HepG2 (cell line): ENCODE measurements at regions not wholly inside any gene's neighbourhood (a gene's known extent, or its start where the extent isn't known, plus 50 kb on each side); places are given as distances from the start of the nearest gene placed in this dataset.

Source experiments
- ATAC-seq: fragments of 200-7000 bp; cut with Tn5 transposase; 3 replicates; pipeline ENCODE4 v1.9.1; 2020; ENCODE audit warnings: mild to moderate bottlenecking, moderate library complexity
- BruUV-seq: library from RNA; stranded (reverse); fragments of 400-500 nt; replicated peaks from 2 replicates; lab custom pipeline; 2021; lab: Mats Ljungman, UMichigan
- CTCF ChIA-PET: fragments of 300-600 bp; formaldehyde crosslinking; extraction: SDS; loops from one replicate; lab custom pipeline; 2021; ENCODE audit warnings: low total read pairs, inconsistent platforms, low intra/inter-chr PET ratio; lab: Yijun Ruan, JAX
- POLR2A ChIA-PET: fragments of 350-600 bp; sonication (Branson Sonifier 250); formaldehyde crosslinking; loops from one replicate; lab custom pipeline; 2020; ENCODE audit warnings: antibody characterized with exemption, inconsistent platforms; lab: Yijun Ruan, JAX
- DNase-seq: peaks from one replicate; pipeline ENCODE4 v3.0.0-alpha.2; 2015; ENCODE audit warnings: low spot score
- FAIRE-seq: peaks from 3 replicates; lab custom pipeline; 2011; peaks lifted over from hg19 to GRCh38; lab: Jason Lieb, UNC
- H2AFZ ChIP-seq: one replicate; pipeline ENCODE4 v1.6.1; 2011; ENCODE audit warnings: low read length, inconsistent platforms
- H3K27ac ChIP-seq: fragments of 300-600 bp; 3 replicates; pipeline ENCODE4 v1.8.0; 2011; ENCODE audit warnings: mixed run types, mild to moderate bottlenecking, mixed read lengths, low read length, inconsistent platforms; ENCODE audit not compliant: insufficient read depth; ENCODE audit errors: extremely low read length
- H3K27me3 ChIP-seq, 2 experiments: fragments of 200-600 bp in 1 of 2; 2 replicates in 1 of 2; 3 replicates in 1 of 2; pipeline versions ENCODE4 v1.6.0 to v1.8.0; 2011; ENCODE audit warnings: low read length in 2 of 2, mild to moderate bottlenecking in 2 of 2, moderate library complexity in 2 of 2, inconsistent platforms in 1 of 2; ENCODE audit not compliant: insufficient read depth in 2 of 2, control insufficient read depth in 1 of 2
- H3K36me3 ChIP-seq, 2 experiments: fragments of 200-600 bp in 1 of 2; replicated peaks in 1 of 2; 2 replicates in 1 of 2; 3 replicates in 1 of 2; pipeline versions ENCODE4 v1.5.1 to v1.8.0; 2011; ENCODE audit warnings: low read length in 2 of 2, inconsistent platforms in 1 of 2; ENCODE audit not compliant: insufficient read depth in 2 of 2, control insufficient read depth in 1 of 2
- H3K4me1 ChIP-seq: 2 replicates; pipeline ENCODE4 v1.5.1; 2012; ENCODE audit warnings: low read length, inconsistent platforms; ENCODE audit not compliant: insufficient read depth
- H3K4me2 ChIP-seq: 2 replicates; pipeline ENCODE4 v1.6.0; 2011; ENCODE audit warnings: low read depth, low read length, inconsistent platforms
- H3K4me3 ChIP-seq, 3 experiments: fragments of 200-600 bp in 1 of 3; sonication (generic), shearing (Covaris generic) in 1 of 3; replicated peaks in 1 of 3; 2 replicates each; pipeline ENCODE4 v1.5.1; 2011 to 2016; ENCODE audit warnings: low read length in 3 of 3, inconsistent platforms in 2 of 3, low read depth in 2 of 3, mild to moderate bottlenecking in 2 of 3, control low read depth in 1 of 3, mixed read lengths in 1 of 3; ENCODE audit not compliant: insufficient read depth in 1 of 3
- H3K79me2 ChIP-seq: one replicate; pipeline ENCODE4 v1.6.1; 2011; ENCODE audit warnings: low read length, inconsistent platforms; ENCODE audit not compliant: insufficient read depth
- H3K9ac ChIP-seq: 2 replicates; pipeline ENCODE4 v1.6.0; 2011; ENCODE audit warnings: mild to moderate bottlenecking, low read depth, low read length, inconsistent platforms; ENCODE audit not compliant: insufficient read depth
- H3K9me3 ChIP-seq: 2 replicates; pipeline ENCODE4 v1.5.1; 2012; ENCODE audit warnings: mild to moderate bottlenecking, low read length
- H4K20me1 ChIP-seq: 2 replicates; pipeline ENCODE4 v1.6.0; 2011; ENCODE audit warnings: inconsistent platforms, mild to moderate bottlenecking, low read length, moderate library complexity; ENCODE audit not compliant: insufficient read depth
- ATAD3A ChIP-seq: sonication (generic); formaldehyde crosslinking; IDR thresholded peaks from 2 replicates; pipeline ENCODE4 v1.4.0; 2020; ENCODE audit warnings: missing genetic modification reagents
- ATF7-NPFF ChIP-seq: sonication (generic); formaldehyde crosslinking; IDR thresholded peaks from 2 replicates; pipeline ENCODE4 v1.8.1; 2023; ENCODE audit warnings: mild to moderate bottlenecking, low read depth, missing genetic modification reagents, moderate library complexity
- IKZF1 ChIP-seq: fragments of 450-650 bp; IDR thresholded peaks from 2 replicates; pipeline ENCODE4 v1.7.1; 2016
- MXD1 ChIP-seq: sonication (generic); formaldehyde crosslinking; IDR thresholded peaks from 2 replicates; pipeline ENCODE4 v1.4.0; 2020; ENCODE audit warnings: mild to moderate bottlenecking, missing genetic modification reagents
- RXRA ChIP-seq: sonication (generic); formaldehyde crosslinking; IDR thresholded peaks from 2 replicates; pipeline ENCODE4 v1.5.1; 2020; ENCODE audit warnings: missing genetic modification reagents
- SRSF4 ChIP-seq: fragments of 200-400 bp; formaldehyde crosslinking; IDR thresholded peaks from one replicate; pipeline ENCODE4 v1.6.1; 2018; ENCODE audit warnings: mild to moderate bottlenecking, low read depth, low read length, moderate library complexity; ENCODE audit not compliant: poor library complexity, severe bottlenecking
- SRSF9 ChIP-seq: fragments of 200-400 bp; formaldehyde crosslinking; IDR thresholded peaks from 2 replicates; pipeline ENCODE4 v1.6.1; 2018; ENCODE audit warnings: borderline replicate concordance, mild to moderate bottlenecking, low read depth, low read length; ENCODE audit not compliant: insufficient read depth, poor library complexity, severe bottlenecking
- TOPORS ChIP-seq: sonication (generic); formaldehyde crosslinking; IDR thresholded peaks from 2 replicates; pipeline ENCODE4 v1.8.0; 2023; ENCODE audit warnings: mild to moderate bottlenecking, missing genetic modification reagents
- YY1 ChIP-seq: IDR thresholded peaks from 2 replicates; pipeline ENCODE4 v1.6.1; 2011; ENCODE audit warnings: low read length, low read depth, moderate library complexity, mild to moderate bottlenecking; ENCODE audit not compliant: insufficient read depth, insufficient replicate concordance
- ZNF160 ChIP-seq: sonication (generic); formaldehyde crosslinking; IDR thresholded peaks from 2 replicates; pipeline ENCODE4 v1.8.0; 2022; ENCODE audit warnings: mild to moderate bottlenecking, inconsistent platforms, missing genetic modification reagents
- ZNF225 ChIP-seq: sonication (generic); formaldehyde crosslinking; IDR thresholded peaks from 2 replicates; pipeline ENCODE4 v1.4.0; 2020; ENCODE audit warnings: mild to moderate bottlenecking, missing genetic modification reagents
- ZNF446 ChIP-seq: sonication (generic); formaldehyde crosslinking; IDR thresholded peaks from 2 replicates; pipeline ENCODE4 v1.5.0; 2020; ENCODE audit warnings: mild to moderate bottlenecking, missing genetic modification reagents
- ZNF510 ChIP-seq: sonication (generic); formaldehyde crosslinking; IDR thresholded peaks from 2 replicates; pipeline ENCODE4 v1.4.0; 2020; ENCODE audit warnings: low read depth, mild to moderate bottlenecking, missing genetic modification reagents
- ZNF574 ChIP-seq: sonication (generic); formaldehyde crosslinking; IDR thresholded peaks from 2 replicates; pipeline ENCODE4 v1.4.0; 2020; ENCODE audit warnings: missing genetic modification reagents
- ZNF607 ChIP-seq: sonication (generic); formaldehyde crosslinking; IDR thresholded peaks from 2 replicates; pipeline ENCODE4 v1.5.1; 2020; ENCODE audit warnings: missing genetic modification reagents, mild to moderate bottlenecking, borderline replicate concordance
- ZNF710 ChIP-seq: sonication (generic); formaldehyde crosslinking; IDR thresholded peaks from 2 replicates; pipeline ENCODE4 v1.5.0; 2020; ENCODE audit warnings: mild to moderate bottlenecking, missing genetic modification reagents, borderline replicate concordance
- ZNF740 ChIP-seq: sonication (generic); formaldehyde crosslinking; IDR thresholded peaks from 2 replicates; pipeline ENCODE4 v1.4.0; 2020; ENCODE audit warnings: missing genetic modification reagents
- WGBS: methylation state at CpG from one replicate; pipeline ENCODE4 v1.1.6; 2017; ENCODE audit warnings: low lambda C conversion rate; 5-methylcytosine and 5-hydroxymethylcytosine counted together
- in situ Hi-C: cut with HindIII; loops from 2 replicates; pipeline ENCODE4 v1.10.0; 2017; ENCODE audit warnings: low pct_unique_long_range_greater_than_20kb; ENCODE audit not compliant: extremely low pct_ligation_motif_present
- intact Hi-C: fragments of 100-400 bp; cut with micrococcal nuclease; formaldehyde crosslinking; loops from one replicate; pipeline ENCODE4 v1.10.0; 2022; ENCODE audit not compliant: unreplicated experiment

GRCh38 chr2:41241325-41242000 lies 789.6 kb upstream of the SLC8A1 start:
- no peaks in the 10 kb centered on the region for H3K27me3 ChIP-seq
- no peaks in the 10 kb centered on the region for H3K79me2 ChIP-seq
- H2AFZ ChIP-seq = no peak overlapping the region
- no peaks in the 10 kb centered on the region for H3K36me3 ChIP-seq
- ATAC-seq (no peak), FAIRE-seq (no peak), DNase-seq (no peak)
- in situ Hi-C loops = no loop called here
- H3K4me3 ChIP-seq = no peak overlapping the region
- no TSS peak for BruUV-seq
- intact Hi-C loops = no loop called here
- ChIA-PET POLR2A (no interaction called here), CTCF (no interaction called here)
- H3K9me3 ChIP-seq = no peaks in the 10 kb centered on the region
- WGBS = 9% methylated on average over 4 of the region's 4 CpGs
- TF ChIP-seq SRSF4 (no peak), MXD1 (CRISPR knock-in tag) (no peak), ZNF225 (CRISPR knock-in tag) (no peak), ZNF574 (CRISPR knock-in tag) (no peak), ZNF740 (CRISPR knock-in tag) (no peak), ZNF710 (CRISPR knock-in tag) (no peak), ZNF446 (CRISPR knock-in tag) (no peak), ZNF607 (CRISPR knock-in tag) (no peak), RXRA (CRISPR knock-in tag) (no peak), SRSF9 (no peak), ATAD3A (no peak), IKZF1 (no peak), ATF7-NPFF (CRISPR knock-in tag) (no peak), YY1 (no peak), ZNF510 (CRISPR knock-in tag) (no peak), TOPORS (CRISPR knock-in tag) (no peak), ZNF160 (CRISPR knock-in tag) (no peak)
- H3K27ac ChIP-seq = no peak overlapping the region
- no peak overlapping the region for H3K4me2 ChIP-seq
- no peak overlapping the region for H3K9ac ChIP-seq
- no peaks in the 10 kb centered on the region for H3K4me1 ChIP-seq
- no peaks in the 10 kb centered on the region for H4K20me1 ChIP-seq
